VCaP (cell line): ENCODE measurements at regions not wholly inside any gene's neighbourhood (a gene's known extent, or its start where the extent isn't known, plus 50 kb on each side); places are given as distances from the start of the nearest gene placed in this dataset.

Experiments
- H3K27ac ChIP-seq: fragments of 450-650 bp; 2 replicates; pipeline ENCODE4 v1.5.1; 2017
- TF ChIP-seq, protein P1 (sequence below): fragments of 450-650 bp; conservative IDR thresholded peaks from 2 replicates; pipeline ENCODE4 v1.5.1; 2017; ENCODE audit warnings: mild to moderate bottlenecking, moderate library complexity

DNA sequence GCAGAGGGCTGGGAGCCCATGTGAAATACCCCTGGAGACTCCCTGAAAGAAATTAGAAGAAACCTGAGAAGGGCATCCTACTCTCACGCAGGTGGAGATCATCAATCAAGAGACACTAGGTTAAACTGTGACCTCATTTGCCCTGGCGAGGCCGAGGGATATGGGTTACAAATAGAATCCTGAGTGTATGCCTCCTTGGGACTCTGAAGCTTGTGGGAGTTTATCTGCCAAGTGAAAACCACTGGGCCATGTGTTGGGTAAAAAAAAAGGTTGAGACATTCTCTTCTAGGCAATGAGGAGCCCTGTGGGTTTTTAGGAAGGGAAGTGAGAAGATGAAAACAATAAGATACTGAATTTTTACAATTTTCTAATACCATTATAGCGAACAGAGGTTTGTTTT, 160.7 kb upstream of the ARID2 start:
- TF ChIP-seq, protein P1, sequence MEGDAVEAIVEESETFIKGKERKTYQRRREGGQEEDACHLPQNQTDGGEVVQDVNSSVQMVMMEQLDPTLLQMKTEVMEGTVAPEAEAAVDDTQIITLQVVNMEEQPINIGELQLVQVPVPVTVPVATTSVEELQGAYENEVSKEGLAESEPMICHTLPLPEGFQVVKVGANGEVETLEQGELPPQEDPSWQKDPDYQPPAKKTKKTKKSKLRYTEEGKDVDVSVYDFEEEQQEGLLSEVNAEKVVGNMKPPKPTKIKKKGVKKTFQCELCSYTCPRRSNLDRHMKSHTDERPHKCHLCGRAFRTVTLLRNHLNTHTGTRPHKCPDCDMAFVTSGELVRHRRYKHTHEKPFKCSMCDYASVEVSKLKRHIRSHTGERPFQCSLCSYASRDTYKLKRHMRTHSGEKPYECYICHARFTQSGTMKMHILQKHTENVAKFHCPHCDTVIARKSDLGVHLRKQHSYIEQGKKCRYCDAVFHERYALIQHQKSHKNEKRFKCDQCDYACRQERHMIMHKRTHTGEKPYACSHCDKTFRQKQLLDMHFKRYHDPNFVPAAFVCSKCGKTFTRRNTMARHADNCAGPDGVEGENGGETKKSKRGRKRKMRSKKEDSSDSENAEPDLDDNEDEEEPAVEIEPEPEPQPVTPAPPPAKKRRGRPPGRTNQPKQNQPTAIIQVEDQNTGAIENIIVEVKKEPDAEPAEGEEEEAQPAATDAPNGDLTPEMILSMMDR = no peak
- H3K27ac ChIP-seq = no peak overlapping the region

DNA sequence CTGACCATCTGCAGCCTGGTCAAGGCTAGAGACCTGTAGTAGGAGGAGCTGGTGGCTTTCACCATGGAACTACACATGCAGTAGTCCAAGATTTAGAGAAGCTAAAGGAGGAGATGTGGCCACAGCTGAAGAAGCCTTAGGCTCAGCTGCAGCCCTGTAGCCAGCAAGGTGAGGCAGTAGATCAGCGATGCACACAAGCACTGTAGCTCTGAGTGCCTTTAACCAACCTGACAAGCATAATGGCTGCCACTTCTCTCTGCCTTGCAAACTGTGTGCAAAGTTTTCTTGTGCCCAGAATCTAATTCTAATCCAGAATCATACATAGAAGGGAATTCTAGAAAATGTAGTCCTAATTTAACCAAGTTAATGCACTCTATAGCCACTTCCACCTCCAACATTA, 159.0 kb upstream of the ARID2 start:
- TF ChIP-seq, protein P1 = no peak
- no peak overlapping the region for H3K27ac ChIP-seq

DNA sequence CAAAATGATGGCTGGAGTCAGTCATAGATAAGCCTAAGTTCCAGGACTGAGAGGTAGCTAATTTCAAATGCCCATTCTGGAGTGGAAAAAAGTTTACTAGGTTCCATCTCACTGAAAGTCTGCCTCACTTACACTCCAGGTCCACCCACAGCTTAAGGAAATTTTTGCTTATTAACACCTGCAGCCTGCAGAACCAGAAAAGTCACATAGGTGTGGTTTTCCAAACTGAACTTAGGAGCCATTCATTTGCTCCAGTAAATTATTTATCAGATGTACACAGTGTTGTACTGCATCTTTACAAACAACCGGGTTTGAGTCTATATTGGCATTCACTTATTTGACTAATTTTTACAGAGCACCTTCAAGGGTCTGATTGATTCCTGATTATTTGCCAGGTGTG, 157.4 kb upstream of the ARID2 start:
- H3K27ac ChIP-seq = no peak overlapping the region
- TF ChIP-seq, protein P1 = no peak

DNA sequence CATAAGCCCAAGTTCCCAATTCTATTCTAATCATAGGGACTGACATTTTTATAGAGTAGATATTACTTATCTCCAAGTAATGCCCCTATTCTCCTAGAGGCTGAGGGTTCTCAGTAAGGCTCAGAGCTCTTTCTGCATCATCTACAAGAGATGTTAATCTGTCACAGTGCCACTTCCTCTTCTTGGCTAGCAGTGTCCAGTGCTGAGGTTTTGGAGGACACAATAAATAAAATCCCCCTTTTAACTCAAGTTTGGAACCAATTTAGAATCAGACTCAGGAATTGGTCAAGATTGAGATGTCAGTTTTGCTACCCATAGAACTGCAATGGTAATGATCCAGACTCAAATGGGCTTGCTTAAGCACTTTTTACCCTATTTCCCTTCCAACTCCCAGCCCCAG, 154.1 kb upstream of the ARID2 start:
- TF ChIP-seq, protein P1 = no peak

DNA sequence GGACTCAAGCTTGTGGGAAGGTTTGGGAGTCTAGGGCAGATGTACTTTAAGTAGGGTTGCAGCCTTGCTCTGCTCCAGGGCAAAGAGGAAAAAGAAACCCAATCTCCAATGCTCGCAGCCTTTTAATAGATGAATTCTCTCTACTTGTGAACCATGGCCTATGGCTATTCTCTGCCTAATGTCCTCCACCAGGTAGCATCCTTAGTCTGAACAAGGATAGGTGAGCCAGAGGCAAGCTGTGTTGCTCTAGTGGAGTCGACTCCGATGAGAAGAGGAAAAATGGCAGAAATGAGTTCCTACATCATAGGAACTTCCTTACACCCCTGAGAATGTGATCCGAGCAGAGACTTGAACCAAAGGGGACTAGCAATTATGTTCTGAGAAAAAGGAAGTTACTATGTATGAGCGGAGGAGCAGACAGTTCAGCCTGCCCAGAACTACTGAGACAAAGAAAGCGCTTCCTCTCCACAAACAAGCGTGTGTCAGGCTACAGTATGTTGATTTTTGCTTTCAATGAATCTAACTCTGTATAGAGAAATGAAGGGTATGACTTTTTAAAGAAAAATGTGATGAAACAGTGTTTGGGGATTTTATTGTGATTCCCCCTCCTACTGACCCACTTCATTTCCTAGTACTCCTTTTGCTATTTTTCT, 153.6 kb upstream of the ARID2 start:
- TF ChIP-seq, protein P1 = no peak
- H3K27ac ChIP-seq = no peak overlapping the region

More for the DNA sequence above, 154.1 kb upstream of the ARID2 start:
- no peak overlapping the region for H3K27ac ChIP-seq

DNA sequence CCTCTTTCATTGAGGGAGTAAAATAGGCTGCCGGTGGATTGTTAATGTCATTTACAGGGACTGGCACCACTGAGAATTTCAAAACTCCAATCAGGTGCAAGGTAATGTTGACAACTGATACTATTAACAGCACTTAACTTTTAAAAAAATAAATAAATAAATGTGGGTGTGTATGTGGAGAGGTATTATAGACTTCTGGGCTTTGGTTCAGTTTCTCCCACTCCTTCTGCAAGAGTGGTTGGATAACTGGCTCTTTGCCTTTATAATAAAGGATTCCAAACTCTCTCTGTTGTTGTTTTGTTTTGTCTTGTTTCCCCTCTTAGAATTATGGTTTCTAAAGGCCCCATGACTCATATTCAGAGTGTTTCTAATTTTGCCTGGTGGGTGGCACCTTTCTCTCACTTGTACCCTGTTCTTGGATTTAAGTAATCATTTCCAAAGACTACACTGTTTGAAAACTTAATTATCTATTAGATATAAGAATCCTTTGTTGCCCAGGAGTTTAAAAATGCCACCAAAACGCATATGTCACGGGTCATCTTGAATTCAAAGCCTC, 151.6 kb upstream of the ARID2 start:
- TF ChIP-seq, protein P1 = no peak
- no peak overlapping the region for H3K27ac ChIP-seq

DNA sequence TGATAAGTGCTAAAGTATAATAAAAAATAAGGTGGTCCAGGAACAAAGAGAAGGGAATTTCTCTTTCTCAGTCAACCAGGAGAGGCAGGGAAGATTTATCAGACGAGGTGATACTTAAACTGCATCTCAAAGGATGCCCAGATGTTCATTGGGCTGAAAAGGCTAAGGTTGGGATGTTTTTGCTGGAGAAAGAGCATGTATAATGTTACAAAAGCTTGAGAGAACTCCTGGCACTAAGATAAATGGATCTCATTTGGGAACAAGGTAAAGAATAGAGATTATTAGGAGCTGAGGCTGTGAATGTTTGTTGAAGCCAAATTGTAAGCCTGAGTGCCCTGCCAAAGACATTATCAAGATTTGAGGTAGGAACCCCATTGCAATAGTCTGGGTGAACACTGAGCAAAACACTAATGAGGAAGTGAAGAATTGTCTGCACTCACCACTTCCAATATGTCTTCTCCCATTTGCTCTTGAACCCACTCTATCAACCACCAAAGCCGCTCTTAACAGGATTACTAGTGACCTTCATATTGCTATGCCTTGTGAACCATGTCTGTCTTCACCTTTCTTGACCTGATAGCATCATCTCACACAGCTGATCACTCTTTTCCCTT, 149.0 kb upstream of the ARID2 start:
- no peak overlapping the region for H3K27ac ChIP-seq
- TF ChIP-seq, protein P1 = no peak
